Tibial nerve (tissue), 3 donors: ENCODE measurements at regions not wholly inside any gene's neighbourhood (a gene's known extent, or its start where the extent isn't known, plus 50 kb on each side); places are given as distances from the start of the nearest gene placed in this dataset.

Source experiments
- POLR2A ChIP-seq, 2 donors: fragments of 450-650 bp; IDR thresholded peaks; one replicate each; pipeline ENCODE4 v1.6.1; 2017; ENCODE audit warnings: antibody characterized with exemption in 2 of 2, mild to moderate bottlenecking in 2 of 2, moderate library complexity in 2 of 2
- TF ChIP-seq, protein P1 (sequence below), 5 experiments: fragments of 200-600 bp in 3 of 5; fragments of 450-650 bp in 2 of 5; sonication (generic) in 3 of 5; IDR thresholded peaks; one replicate each; pipeline ENCODE4 v1.5.1; 2016 to 2019; ENCODE audit warnings: antibody characterized with exemption in 5 of 5, mild to moderate bottlenecking in 3 of 5, moderate library complexity in 2 of 5

- TF ChIP-seq, protein P1, sequence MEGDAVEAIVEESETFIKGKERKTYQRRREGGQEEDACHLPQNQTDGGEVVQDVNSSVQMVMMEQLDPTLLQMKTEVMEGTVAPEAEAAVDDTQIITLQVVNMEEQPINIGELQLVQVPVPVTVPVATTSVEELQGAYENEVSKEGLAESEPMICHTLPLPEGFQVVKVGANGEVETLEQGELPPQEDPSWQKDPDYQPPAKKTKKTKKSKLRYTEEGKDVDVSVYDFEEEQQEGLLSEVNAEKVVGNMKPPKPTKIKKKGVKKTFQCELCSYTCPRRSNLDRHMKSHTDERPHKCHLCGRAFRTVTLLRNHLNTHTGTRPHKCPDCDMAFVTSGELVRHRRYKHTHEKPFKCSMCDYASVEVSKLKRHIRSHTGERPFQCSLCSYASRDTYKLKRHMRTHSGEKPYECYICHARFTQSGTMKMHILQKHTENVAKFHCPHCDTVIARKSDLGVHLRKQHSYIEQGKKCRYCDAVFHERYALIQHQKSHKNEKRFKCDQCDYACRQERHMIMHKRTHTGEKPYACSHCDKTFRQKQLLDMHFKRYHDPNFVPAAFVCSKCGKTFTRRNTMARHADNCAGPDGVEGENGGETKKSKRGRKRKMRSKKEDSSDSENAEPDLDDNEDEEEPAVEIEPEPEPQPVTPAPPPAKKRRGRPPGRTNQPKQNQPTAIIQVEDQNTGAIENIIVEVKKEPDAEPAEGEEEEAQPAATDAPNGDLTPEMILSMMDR (IDR thresholded peaks at IDR 0.05) = no peak
- no peak for TF ChIP-seq POLR2A (IDR thresholded peaks at IDR 0.05)
These were observed 247.1 kb downstream of the DUSP6 start for GRCh38 chr12:89105243-89105642.
